ENCODE measurements at regions not wholly inside any gene's neighbourhood (a gene's known extent, or its start where the extent isn't known, plus 50 kb on each side); places are given as distances from the start of the nearest gene placed in this dataset.
"Not testable (repeated sequence)": the region's sequence is repeated elsewhere in the genome, so short reads cannot be mapped to it uniquely, and the experiment has no call there.

- DNase-seq: no peak
Measured at GRCh38 chr2:198909525-198910267, 548.0 kb downstream of the SATB2 start.

- DNase-seq: no peak
Measured at GRCh38 chr2:198905881-198906612, 551.7 kb downstream of the SATB2 start.

- no peak for DNase-seq
Measured at GRCh38 chr2:198901894-198902293, 555.8 kb downstream of the SATB2 start.

- DNase-seq: no peak
Measured at GRCh38 chr2:198900141-198900540, 557.6 kb downstream of the SATB2 start.

GRCh38 chr2:198890490-198890889, 567.2 kb downstream of the SATB2 start:
- no peak for DNase-seq

GRCh38 chr2:198883604-198884003, 574.1 kb downstream of the SATB2 start:
- DNase-seq: peak; percentile 52

GRCh38 chr2:198880986-198881385, 576.8 kb downstream of the SATB2 start:
- peak; percentile 48 for DNase-seq

- peak; percentile 37 for DNase-seq
Measured at GRCh38 chr2:198880421-198880820, 577.3 kb downstream of the SATB2 start.

GRCh38 chr2:198874472-198874858, 583.3 kb downstream of the SATB2 start:
- peak; percentile 43 for DNase-seq

- DNase-seq: peak; percentile 93
Measured at GRCh38 chr2:198873503-198874471, 584.0 kb downstream of the SATB2 start.

GRCh38 chr2:198863655-198864054, 594.1 kb downstream of the SATB2 start:
- peak; percentile 5 for DNase-seq

- no peak for DNase-seq
Measured at GRCh38 chr2:198861080-198861479, 596.7 kb downstream of the SATB2 start.

- no peak for DNase-seq
Measured at GRCh38 chr2:198857246-198857645, 600.5 kb downstream of the SATB2 start.

GRCh38 chr2:198855746-198856145, 602.0 kb downstream of the SATB2 start:
- DNase-seq: not testable (repeated sequence)

- no peak for DNase-seq
Measured at GRCh38 chr2:198852248-198852647, 605.5 kb downstream of the SATB2 start.

- DNase-seq: no peak
Measured at GRCh38 chr2:198825534-198825933, 632.2 kb downstream of the SATB2 start.

- DNase-seq: no peak
Measured at GRCh38 chr2:198817536-198817935, 640.2 kb downstream of the SATB2 start.

- no peak for DNase-seq
Measured at GRCh38 chr2:198815626-198816025, 642.1 kb downstream of the SATB2 start.

- no peak for DNase-seq
Measured at GRCh38 chr2:198811198-198811597, 646.5 kb downstream of the SATB2 start.

- no peak for DNase-seq
Measured at GRCh38 chr2:198809976-198810375, 647.8 kb downstream of the SATB2 start.

- DNase-seq: peak; percentile 38
Measured at GRCh38 chr2:198807131-198807530, 650.6 kb downstream of the SATB2 start.

GRCh38 chr2:198795419-198795818, 662.3 kb downstream of the SATB2 start:
- no peak for DNase-seq

GRCh38 chr2:198791623-198792022, 666.1 kb downstream of the SATB2 start:
- no peak for DNase-seq

Measured in fibroblast of skin of back (primary cell).